ENCODE measurements at regions not wholly inside any gene's neighbourhood (a gene's known extent, or its start where the extent isn't known, plus 50 kb on each side); places are given as distances from the start of the nearest gene placed in this dataset.

GRCh38 chr2:235418918-235419317 lies 74.9 kb upstream of the AGAP1 start:
- H3K4me3 Mint-ChIP-seq (ENCODE audit: low read depth), result no peak overlapping the region
- H3K27me3 Mint-ChIP-seq, result no peaks in the 10 kb centered on the region
- no peak for TF ChIP-seq CTCF (IDR thresholded peaks at IDR 0.05; ENCODE audit: unreplicated experiment)
- H3K36me3 Mint-ChIP-seq (ENCODE audit: insufficient read depth), result no peaks in the 10 kb centered on the region
- H3K9me3 Mint-ChIP-seq (ENCODE audit: low read depth), result no peaks in the 10 kb centered on the region
- no peak overlapping the region for H3K27ac Mint-ChIP-seq
- no peak for DNase-seq (ENCODE audit: low spot score, unreplicated experiment)
- H3K4me1 Mint-ChIP-seq (ENCODE audit: low read depth), result peaks cover 7% of the 10 kb centered on the region

GRCh38 chr2:235419996-235420395 lies 73.8 kb upstream of the AGAP1 start:
- no peak for TF ChIP-seq CTCF (IDR thresholded peaks at IDR 0.05; ENCODE audit: unreplicated experiment)
- no peaks in the 10 kb centered on the region for H3K27me3 Mint-ChIP-seq
- no peak overlapping the region for H3K27ac Mint-ChIP-seq
- DNase-seq (ENCODE audit: low spot score, unreplicated experiment), result no peak
- peaks cover 7% of the 10 kb centered on the region for H3K4me1 Mint-ChIP-seq (ENCODE audit: low read depth)
- peaks cover 6% of the 10 kb centered on the region for H3K9me3 Mint-ChIP-seq (ENCODE audit: low read depth)
- H3K36me3 Mint-ChIP-seq (ENCODE audit: insufficient read depth), result peaks cover 2% of the 10 kb centered on the region
- no peak overlapping the region for H3K4me3 Mint-ChIP-seq (ENCODE audit: low read depth)

GRCh38 chr2:235421618-235422017 lies 72.2 kb upstream of the AGAP1 start:
- no peak for DNase-seq (ENCODE audit: low spot score, unreplicated experiment)

GRCh38 chr2:235430366-235431083 lies 63.3 kb upstream of the AGAP1 start:
- Mint-ChIP-seq H3K4me1 (ENCODE audit: low read depth) (no peaks in the 10 kb centered on the region), H3K27me3 (peaks cover 9% of the 10 kb centered on the region), H3K9me3 (ENCODE audit: low read depth) (no peaks in the 10 kb centered on the region), H3K4me3 (ENCODE audit: low read depth) (no peak overlapping the region), H3K27ac (no peak overlapping the region), H3K36me3 (ENCODE audit: insufficient read depth) (no peaks in the 10 kb centered on the region)
- DNase-seq (ENCODE audit: low spot score, unreplicated experiment), result no peak
- no peak for TF ChIP-seq CTCF (IDR thresholded peaks at IDR 0.05; ENCODE audit: unreplicated experiment)

More at GRCh38 chr2:235421618-235422017, 72.2 kb upstream of the AGAP1 start:
- H3K4me3 Mint-ChIP-seq (ENCODE audit: low read depth), result no peak overlapping the region
- no peak for TF ChIP-seq CTCF (IDR thresholded peaks at IDR 0.05; ENCODE audit: unreplicated experiment)
- H3K36me3 Mint-ChIP-seq (ENCODE audit: insufficient read depth), result peaks cover 2% of the 10 kb centered on the region
- peaks cover 8% of the 10 kb centered on the region for H3K9me3 Mint-ChIP-seq (ENCODE audit: low read depth)
- H3K27me3 Mint-ChIP-seq, result no peaks in the 10 kb centered on the region
- peaks cover 7% of the 10 kb centered on the region for H3K4me1 Mint-ChIP-seq (ENCODE audit: low read depth)
- no peak overlapping the region for H3K27ac Mint-ChIP-seq

GRCh38 chr2:235432741-235433520 lies 60.9 kb upstream of the AGAP1 start:
- H3K4me3 Mint-ChIP-seq (ENCODE audit: low read depth), result no peak overlapping the region
- no peak for DNase-seq (ENCODE audit: low spot score, unreplicated experiment)
- peaks cover 9% of the 10 kb centered on the region for H3K27me3 Mint-ChIP-seq
- peaks cover 4% of the 10 kb centered on the region for H3K9me3 Mint-ChIP-seq (ENCODE audit: low read depth)
- no peaks in the 10 kb centered on the region for H3K36me3 Mint-ChIP-seq (ENCODE audit: insufficient read depth)
- H3K4me1 Mint-ChIP-seq (ENCODE audit: low read depth), result no peaks in the 10 kb centered on the region
- no peak overlapping the region for H3K27ac Mint-ChIP-seq
- no peak for TF ChIP-seq CTCF (IDR thresholded peaks at IDR 0.05; ENCODE audit: unreplicated experiment)
